ENCODE measurements at regions not wholly inside any gene's neighbourhood (a gene's known extent, or its start where the extent isn't known, plus 50 kb on each side); places are given as distances from the start of the nearest gene placed in this dataset.

DNA sequence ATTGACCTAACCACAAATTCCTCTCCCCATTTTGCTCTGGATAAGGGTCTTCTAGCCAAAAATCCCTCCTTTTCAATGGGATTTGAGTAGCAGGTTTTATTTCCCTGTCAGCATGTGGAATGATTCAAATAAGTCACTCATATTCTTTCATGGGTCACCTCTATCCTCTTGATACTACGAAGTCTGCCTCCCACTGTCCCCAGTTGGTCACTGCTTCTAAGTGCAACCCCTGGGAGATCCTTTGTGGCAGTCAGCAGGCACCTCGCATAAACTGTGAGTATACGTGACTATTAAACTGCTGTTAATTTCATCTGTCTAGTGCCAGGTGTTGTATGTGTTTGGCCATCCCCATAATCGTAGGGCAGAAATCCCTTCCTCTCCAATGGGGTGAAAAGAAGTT, 1667.9 kb upstream of the PCDH7 start:
- Histone ChIP-seq H3K4me3 (no peak overlapping the region), H3K27me3 (no peaks in the 10 kb centered on the region), H3K27ac (no peak overlapping the region), H3K4me1 (no peaks in the 10 kb centered on the region), H3K36me3 (no peaks in the 10 kb centered on the region), H3K9me3 (no peaks in the 10 kb centered on the region)
- intact Hi-C loops (cut with DNase I), result no loop called here
- TF ChIP-seq, protein P1, sequence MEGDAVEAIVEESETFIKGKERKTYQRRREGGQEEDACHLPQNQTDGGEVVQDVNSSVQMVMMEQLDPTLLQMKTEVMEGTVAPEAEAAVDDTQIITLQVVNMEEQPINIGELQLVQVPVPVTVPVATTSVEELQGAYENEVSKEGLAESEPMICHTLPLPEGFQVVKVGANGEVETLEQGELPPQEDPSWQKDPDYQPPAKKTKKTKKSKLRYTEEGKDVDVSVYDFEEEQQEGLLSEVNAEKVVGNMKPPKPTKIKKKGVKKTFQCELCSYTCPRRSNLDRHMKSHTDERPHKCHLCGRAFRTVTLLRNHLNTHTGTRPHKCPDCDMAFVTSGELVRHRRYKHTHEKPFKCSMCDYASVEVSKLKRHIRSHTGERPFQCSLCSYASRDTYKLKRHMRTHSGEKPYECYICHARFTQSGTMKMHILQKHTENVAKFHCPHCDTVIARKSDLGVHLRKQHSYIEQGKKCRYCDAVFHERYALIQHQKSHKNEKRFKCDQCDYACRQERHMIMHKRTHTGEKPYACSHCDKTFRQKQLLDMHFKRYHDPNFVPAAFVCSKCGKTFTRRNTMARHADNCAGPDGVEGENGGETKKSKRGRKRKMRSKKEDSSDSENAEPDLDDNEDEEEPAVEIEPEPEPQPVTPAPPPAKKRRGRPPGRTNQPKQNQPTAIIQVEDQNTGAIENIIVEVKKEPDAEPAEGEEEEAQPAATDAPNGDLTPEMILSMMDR (IDR thresholded peaks at IDR 0.05), result no peak
- DNase-seq (ENCODE audit: low spot score in 2 of 2), result no peak

DNA sequence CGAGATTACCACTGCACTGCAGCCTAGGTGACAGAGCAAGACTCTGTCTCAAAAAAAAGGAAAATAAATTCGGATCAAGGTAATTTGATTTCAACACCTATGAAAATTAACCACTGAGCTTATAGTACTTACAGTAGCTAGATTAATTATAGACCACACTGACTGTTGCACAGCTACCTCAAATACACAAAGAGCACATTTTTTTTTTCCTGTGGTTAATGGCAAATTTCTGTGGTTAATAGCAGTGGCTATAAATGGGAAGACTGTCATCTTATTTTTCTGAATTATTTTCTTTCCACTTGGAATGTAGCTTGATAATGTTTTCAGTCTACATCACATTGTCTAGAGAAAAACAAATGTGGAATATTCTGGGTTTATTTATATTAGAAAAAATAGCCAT, 1661.6 kb upstream of the PCDH7 start:
- Histone ChIP-seq H3K4me1 (no peaks in the 10 kb centered on the region), H3K27ac (no peak overlapping the region)

DNA sequence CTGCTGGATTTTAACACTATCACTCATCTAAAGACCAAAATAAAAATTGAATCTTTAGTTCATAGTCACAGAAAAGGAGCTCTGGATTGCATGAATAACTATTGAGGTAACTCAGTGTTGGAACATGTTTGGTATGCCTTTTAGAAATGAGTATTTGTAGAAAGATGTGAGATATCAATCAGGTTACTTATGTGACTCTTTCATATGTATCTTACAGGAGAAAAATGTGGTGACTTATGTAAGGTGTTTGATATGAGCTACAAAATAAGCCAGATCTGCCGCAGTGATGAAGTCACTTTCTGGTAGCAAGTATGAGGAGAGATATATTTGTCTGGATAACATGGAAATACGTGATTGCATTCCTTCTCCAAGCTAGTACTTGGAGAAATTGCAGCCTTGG, 1653.3 kb upstream of the PCDH7 start:
- no peaks in the 10 kb centered on the region for H3K4me1 ChIP-seq
- H3K27me3 ChIP-seq, result no peaks in the 10 kb centered on the region
- TF ChIP-seq, protein P1 (IDR thresholded peaks at IDR 0.05), result no peak
- intact Hi-C loops (cut with DNase I), result no loop called here
- peaks cover 0 to 6% of the 10 kb centered on the region in 2 donors for H3K9me3 ChIP-seq
- DNase-seq (ENCODE audit: low spot score in 2 of 2), result no peak
- no peak overlapping the region for H3K27ac ChIP-seq
- no peaks in the 10 kb centered on the region for H3K36me3 ChIP-seq
- no peak overlapping the region for H3K4me3 ChIP-seq

More for the DNA sequence above, 1661.6 kb upstream of the PCDH7 start:
- intact Hi-C loops (cut with DNase I), result no loop called here
- H3K9me3 ChIP-seq, result no peaks in the 10 kb centered on the region
- no peak overlapping the region for H3K4me3 ChIP-seq
- TF ChIP-seq, protein P1 (IDR thresholded peaks at IDR 0.05), result no peak
- no peaks in the 10 kb centered on the region for H3K27me3 ChIP-seq
- no peaks in the 10 kb centered on the region for H3K36me3 ChIP-seq
- no peak for DNase-seq (ENCODE audit: low spot score in 2 of 2)

DNA sequence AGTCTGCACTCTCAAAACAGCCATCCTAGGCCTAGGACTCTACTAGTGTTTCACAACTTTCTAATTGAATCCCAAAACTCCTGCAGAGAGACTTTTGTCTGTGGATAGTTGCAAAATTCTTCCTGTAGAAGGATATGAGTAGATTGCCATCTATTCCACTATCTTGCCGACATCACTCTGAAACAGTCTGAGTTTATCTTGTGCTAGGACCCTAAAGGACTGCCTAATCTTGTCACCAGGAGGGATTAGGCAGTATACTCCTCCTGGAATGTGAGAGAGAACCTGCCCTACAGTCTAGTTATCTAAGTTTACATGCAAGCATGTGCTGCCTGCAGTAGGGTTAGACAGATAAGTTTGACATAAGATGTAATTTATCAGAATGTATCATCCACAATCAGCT, 1646.6 kb upstream of the PCDH7 start:
- Histone ChIP-seq H3K4me3 (no peak overlapping the region), H3K27me3 (no peaks in the 10 kb centered on the region), H3K9me3 (peaks cover 4 to 6% of the 10 kb centered on the region in 2 donors), H3K27ac (no peak overlapping the region), H3K36me3 (no peaks in the 10 kb centered on the region), H3K4me1 (no peaks in the 10 kb centered on the region)
- TF ChIP-seq, protein P1 (IDR thresholded peaks at IDR 0.05), result no peak
- DNase-seq (ENCODE audit: low spot score in 2 of 2), result no peak
- intact Hi-C loops (cut with DNase I), result no loop called here

DNA sequence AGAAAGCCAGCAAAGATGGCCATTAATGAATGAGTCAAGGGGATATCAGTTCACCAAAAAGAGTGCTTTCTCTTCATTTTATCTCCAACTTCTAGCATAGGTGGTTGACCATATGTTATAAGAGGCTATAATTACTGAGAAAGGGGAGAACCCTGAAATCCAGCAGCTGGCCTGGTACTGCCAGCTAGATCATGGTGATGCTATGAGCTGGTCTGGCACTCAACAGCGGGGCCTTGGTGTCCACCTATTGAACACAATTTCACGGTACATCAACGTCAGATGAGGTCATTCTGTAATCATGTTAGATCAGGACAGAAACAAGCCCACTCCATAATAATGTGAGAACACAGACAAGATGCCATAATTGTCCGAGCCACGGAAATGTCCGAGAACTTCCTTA, 1644.8 kb upstream of the PCDH7 start:
- DNase-seq (ENCODE audit: low spot score in 2 of 2), result no peak
- intact Hi-C loops (cut with DNase I), result no loop called here
- Histone ChIP-seq H3K27me3 (no peaks in the 10 kb centered on the region), H3K4me1 (no peaks in the 10 kb centered on the region), H3K36me3 (no peaks in the 10 kb centered on the region), H3K9me3 (peaks cover 4 to 6% of the 10 kb centered on the region in 2 donors), H3K4me3 (no peak overlapping the region), H3K27ac (no peak overlapping the region)
- TF ChIP-seq, protein P1 (IDR thresholded peaks at IDR 0.05), result no peak

DNA sequence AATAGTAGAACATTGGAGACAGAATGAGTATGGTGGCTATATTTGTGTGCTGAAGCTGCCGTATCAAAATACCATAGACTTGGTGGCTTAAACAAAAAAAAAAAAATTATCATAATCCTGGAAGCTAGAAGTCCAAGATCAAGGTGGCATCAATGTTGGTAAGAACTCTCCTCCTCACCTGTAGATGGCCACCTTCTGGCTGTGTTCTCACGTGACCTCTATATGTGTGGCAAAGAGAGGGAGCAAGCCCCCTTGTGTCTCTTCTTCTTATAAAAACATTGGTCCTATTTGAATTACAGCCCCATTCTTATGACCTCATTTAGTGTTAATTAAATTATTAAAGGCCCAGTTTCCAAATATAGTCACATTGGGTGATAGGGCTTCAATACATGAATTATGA, 1640.9 kb upstream of the PCDH7 start:
- Histone ChIP-seq H3K9me3 (no peaks in the 10 kb centered on the region), H3K4me1 (no peaks in the 10 kb centered on the region)
- intact Hi-C loops (cut with DNase I), result no loop called here

More for the DNA sequence above, 1640.9 kb upstream of the PCDH7 start:
- H3K27me3 ChIP-seq, result no peaks in the 10 kb centered on the region
- H3K4me3 ChIP-seq, result no peak overlapping the region
- H3K36me3 ChIP-seq, result no peaks in the 10 kb centered on the region
- no peak for DNase-seq (ENCODE audit: low spot score in 2 of 2)
- TF ChIP-seq, protein P1 (IDR thresholded peaks at IDR 0.05), result no peak
- no peak overlapping the region for H3K27ac ChIP-seq

All from ascending aorta (tissue), 2 donors.